Hematopoietic multipotent progenitor cell treated with erythropoietin and hydrocortisone succinate and interleukin-3 and kit ligand, for 8 days (in vitro differentiated cells): ENCODE measurements at regions not wholly inside any gene's neighbourhood (a gene's known extent, or its start where the extent isn't known, plus 50 kb on each side); places are given as distances from the start of the nearest gene placed in this dataset.

Experiments
- DNase-seq: peaks from one replicate; pipeline ENCODE4 v3.0.0-alpha.2; 2015

DNA sequence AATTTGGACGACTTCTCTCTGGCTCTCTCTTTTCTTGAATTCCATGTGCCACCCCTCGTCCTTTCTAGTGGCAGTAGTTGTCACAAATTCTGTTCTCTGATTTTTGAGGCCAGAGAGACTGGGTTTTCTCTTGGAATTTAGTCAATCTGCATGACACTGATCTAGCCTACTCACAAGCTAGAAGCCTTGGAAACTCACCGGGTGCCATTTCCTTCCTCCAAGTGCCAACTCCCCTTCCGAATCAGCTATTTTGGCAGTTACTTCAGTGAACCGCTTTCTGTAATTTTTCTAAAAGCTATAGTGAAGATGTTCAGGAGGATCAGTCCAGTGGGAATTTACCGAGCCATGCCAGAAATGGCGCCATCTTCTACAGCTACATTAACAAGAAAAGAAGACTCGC is 228.9 kb downstream of the PMP22 start:
- no peak for DNase-seq

GRCh38 chr17:15031975-15032374 is 233.2 kb downstream of the PMP22 start:
- no peak for DNase-seq

DNA sequence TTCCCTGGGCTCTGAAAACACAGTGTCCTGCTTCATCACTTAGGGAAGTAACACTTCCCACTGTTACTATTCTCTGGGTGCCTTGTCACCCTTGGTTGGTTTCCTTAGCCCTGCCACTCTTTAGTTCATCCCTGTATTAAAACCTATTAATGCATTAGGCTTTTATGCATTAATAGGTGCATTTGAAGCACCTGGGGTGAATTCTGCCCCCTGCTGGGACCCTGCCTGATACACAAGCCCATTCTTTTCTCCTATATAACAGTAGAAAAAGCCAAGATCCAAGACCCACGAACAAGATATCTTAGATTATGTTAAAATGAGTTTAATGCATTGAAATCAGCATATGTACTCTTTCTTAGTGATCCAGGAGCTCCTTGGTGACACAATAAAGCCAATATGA is 235.7 kb downstream of the PMP22 start:
- no peak for DNase-seq

GRCh38 chr17:15027853-15028252 is 237.3 kb downstream of the PMP22 start:
- DNase-seq = no peak

- no peak for DNase-seq
Observed at GRCh38 chr17:15026088-15026487, 239.0 kb downstream of the PMP22 start.

GRCh38 chr17:15023589-15024336 is 241.4 kb downstream of the PMP22 start:
- DNase-seq = no peak

- DNase-seq = no peak
Observed at GRCh38 chr17:15019158-15019557, 246.0 kb downstream of the PMP22 start.

GRCh38 chr17:15012351-15012980 is 252.7 kb downstream of the PMP22 start:
- DNase-seq = no peak

DNA sequence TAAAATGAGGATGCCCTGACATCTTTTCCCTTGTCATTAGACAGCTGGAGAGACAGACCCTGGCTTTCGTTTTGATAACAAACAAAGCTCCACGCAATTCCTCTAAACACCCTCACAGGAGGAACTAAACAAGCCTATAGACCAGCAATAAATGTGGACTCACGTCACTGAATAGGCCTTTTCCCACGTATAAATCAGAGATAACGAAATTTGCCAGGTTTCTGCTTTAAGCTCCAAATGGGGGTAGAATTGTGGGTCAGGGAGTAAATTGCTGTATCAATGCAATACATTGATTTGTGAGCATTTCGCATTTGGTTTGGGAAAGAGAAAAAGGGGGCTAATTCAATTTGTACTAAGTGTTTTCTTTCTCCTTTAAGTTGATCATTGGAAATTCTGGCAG is 256.0 kb downstream of the PMP22 start:
- DNase-seq = no peak

DNA sequence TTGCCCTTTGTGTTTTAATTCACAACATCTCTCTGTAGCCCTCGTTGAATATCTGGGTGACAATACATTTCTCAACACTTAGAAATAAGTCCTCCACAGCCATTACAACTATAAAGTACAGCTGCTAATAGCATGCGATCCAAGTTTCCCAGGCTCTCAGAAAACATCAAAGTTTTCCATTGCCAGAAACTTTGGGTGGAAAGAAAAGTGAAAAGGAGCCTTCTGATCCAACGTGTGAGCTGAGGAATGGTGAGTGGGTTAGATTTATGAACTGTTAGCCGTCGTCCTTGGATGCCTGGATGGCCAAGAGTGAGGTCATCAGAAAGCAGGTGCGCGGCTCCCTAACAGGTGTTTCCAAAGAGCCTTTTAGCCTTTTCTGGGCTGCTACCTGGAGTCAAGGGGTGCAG is 258.0 kb downstream of the PMP22 start:
- no peak for DNase-seq

DNA sequence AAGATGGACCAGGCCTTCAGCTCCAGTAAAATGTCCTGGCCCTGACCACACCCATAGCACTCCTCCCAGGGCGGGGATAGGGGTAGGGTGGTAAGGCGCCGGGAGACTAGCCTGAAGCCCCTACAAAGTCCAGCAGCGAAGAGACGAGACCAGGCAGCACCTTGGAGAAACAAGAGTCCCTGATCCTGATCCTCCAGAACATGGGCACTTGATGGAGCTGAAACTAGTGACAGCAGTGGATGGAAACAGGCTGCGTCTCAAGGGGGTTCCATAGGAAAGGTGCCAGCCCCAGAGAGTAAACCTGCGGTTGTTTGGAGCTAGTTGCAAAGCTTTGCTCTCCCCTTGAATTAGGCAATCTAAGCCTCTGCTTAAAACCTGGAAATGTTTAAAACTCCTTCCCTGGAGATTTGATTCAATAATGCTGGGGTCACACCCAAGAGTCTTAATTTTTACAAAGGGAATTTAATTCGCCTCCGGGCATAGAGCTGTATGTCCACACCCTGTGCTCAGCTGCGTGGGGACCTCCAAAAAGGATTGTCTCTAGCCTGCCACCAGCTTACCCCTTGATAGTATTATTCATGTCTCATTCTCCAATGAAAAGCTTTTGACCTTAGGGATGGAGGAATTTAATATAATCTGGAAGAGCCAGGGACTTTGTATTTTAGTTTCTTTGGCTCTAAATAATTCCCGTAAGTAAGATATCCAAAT is 258.6 kb downstream of the PMP22 start:
- no peak for DNase-seq

- no peak for DNase-seq
Observed at GRCh38 chr17:15000661-15001060, 264.5 kb downstream of the PMP22 start.

GRCh38 chr17:14997290-14997689 is 267.8 kb downstream of the PMP22 start:
- no peak for DNase-seq

- DNase-seq = no peak
Observed at GRCh38 chr17:14986127-14986526, 279.0 kb downstream of the PMP22 start.

- no peak for DNase-seq
Observed at GRCh38 chr17:14972844-14973243, 292.3 kb downstream of the PMP22 start.

DNA sequence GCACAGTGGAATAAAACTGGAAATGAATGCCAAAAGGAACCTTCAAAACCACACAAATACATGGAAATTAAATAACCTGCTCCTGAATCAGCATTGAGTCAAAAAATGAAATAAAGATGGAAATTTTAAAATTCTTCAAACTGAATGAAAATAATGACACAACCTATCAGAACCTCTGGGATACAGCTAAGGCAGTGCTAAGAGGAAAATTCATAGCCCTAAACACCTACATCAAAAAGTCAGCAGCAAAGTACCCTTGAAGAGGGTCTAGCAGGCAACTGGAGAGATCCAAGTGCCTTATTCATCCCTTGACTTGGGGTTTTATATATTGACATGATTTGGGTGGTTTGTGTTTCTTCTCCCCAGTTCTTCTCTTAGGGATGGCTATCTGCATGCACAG is 294.1 kb downstream of the PMP22 start:
- DNase-seq = no peak

DNA sequence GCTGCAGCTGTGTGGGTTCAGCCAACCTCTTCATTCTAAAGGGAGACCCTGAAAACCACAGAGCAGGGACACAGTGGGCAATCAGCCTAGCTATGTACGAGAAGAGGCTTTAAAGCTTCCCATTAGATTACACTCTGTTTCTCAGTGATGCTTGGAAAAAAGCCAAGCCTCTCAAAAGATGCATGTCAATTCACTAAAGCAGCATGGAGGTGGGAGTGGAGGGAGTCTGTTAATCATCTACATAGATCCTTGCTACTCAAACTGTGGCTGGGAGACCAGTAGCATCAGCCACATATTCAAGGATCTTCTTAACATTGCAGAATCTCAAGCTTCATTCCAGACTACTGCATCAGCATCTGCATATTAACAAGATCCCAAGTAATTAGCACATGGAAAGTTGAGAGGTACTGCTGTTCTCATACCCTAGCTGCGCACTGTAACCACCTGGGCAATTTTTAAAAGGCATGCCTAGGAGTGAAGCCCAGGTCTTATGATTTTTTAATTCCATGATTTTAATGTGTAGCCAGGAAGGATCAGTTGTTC is 305.9 kb downstream of the PMP22 start:
- DNase-seq = no peak

DNA sequence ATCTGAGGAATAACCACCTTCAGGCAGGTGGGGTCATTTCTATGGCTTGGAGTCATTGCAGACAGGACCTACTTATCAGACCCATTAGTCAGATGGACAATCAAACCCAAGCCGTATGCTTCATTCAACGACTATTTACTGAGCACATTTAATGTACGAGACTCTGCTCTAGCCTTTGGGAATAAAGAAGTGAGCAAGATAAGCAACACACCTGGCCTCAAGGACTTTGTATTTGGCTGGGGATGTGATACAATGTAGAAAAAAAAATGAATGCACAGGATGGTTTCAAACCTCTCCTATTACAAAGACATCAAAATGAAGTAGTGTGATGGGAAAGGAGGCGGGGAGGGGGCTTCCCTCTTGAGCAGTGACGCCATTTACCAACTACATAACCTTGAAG is 311.7 kb downstream of the PMP22 start:
- no peak for DNase-seq

- DNase-seq = no peak
Observed at GRCh38 chr17:14950686-14951085, 314.4 kb downstream of the PMP22 start.

DNA sequence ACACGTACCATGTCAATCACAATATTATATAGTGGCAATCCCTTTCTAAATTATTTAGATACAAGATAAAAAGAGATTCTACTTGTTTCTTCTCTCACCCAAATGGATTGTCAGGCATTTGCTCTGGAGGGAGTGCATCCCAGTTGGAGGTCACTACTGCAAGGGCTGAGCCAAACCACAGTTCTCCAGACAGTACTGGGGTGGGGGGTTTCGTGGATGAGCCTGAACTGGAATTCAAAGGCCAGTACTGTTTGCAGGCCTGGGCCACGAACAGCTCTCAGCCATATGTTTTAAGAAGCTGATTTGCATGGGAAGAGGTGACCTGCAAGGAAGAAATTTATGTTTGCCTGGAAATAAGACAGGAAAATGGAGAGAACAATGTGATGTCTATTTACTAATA is 314.9 kb downstream of the PMP22 start:
- DNase-seq = no peak

- no peak for DNase-seq
Observed at GRCh38 chr17:14947671-14948070, 317.5 kb downstream of the PMP22 start.

DNA sequence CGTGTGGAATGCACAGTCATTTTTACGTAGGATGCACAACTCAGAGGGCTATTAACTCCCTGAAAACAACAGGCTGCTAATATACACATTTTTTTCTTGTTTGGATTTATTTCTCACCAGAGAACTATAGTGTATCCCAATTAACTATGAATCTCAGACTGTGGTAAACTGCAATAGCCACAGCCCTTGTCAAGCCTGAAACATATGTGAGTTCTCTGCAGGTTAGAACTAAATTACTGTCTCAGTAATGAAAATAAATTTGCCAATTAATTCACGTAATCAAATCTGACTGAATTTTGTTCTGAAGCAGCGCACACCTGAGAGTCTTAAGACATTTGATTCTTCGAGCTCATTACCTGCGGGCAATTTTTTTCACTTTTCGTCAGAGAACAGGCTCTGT is 318.6 kb downstream of the PMP22 start:
- no peak for DNase-seq

DNA sequence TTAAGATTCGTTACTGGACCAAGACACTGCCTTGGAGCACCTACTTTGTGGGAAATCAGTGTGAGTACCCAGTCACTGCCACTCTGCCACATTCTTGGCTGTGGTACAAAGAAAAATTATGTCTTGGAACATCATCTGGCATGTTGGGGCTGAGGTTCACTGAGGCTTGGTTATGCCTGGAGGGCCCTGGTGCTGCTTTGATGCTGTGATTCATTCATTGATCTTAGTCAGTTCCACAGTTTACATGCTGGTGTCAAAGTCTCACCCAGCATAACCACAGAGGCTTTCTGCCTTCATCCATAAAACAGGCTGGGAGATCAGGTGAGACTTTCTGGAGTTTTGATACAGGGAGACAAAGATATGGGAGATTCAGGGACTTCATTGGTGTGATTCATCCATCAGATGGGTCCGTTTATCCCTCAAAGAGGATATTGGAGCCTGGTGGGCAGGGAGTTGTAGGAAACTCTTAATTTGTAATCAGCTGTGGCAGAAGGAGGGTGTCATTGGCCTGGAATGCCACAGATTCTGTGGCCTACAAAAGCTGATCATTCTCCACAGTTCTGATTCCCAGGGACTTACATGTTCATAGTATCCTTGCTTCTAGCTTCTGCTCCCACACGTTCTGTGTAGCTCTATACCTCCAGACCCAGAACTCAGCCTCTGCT is 322.5 kb downstream of the PMP22 start:
- DNase-seq = no peak

DNA sequence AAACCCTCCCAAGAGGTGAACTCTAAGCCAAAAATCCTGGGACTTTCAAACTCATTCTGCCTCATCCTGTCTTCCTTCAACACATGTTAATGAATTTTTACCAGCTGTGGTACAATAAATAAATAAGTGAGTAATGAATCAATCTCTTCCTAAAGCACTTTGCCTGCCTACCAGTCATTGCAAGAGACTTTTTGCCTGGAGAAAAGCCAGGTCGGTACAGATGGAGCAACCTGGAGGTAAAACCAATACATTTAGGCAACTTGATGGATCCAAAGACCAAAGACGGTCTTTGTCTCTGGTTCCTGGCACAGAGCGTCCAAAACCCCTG is 324.2 kb downstream of the PMP22 start:
- no peak for DNase-seq
